ENCODE measurements at regions not wholly inside any gene's neighbourhood (a gene's known extent, or its start where the extent isn't known, plus 50 kb on each side); places are given as distances from the start of the nearest gene placed in this dataset.

DNA sequence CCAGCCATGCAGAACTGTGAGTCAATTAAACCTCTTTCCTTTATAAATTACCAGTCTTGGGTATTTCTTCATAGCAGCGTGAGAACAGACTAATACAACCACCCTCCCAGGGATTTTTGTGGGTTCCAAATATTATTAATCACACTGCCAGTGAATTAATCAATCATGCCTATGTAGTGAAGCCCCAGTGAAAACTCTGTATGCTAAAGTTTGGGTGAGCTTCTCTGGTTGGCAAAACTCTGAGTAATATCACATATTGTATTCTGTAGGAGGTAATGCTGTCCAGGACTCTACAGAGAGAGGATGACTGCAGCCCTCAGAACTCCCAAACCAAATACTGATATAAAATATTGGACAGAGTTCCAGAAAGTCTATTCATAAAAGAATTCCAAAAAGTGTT is 216.9 kb downstream of the RPAP3 start:
- no peak for TF ChIP-seq BHLHE40 (IDR thresholded peaks at IDR 0.05; ENCODE audit: borderline replicate concordance)
- TF ChIP-seq NFRKB (IDR thresholded peaks at IDR 0.05) = no peak

Data from HEK293T (cell line).